ENCODE measurements at regions not wholly inside any gene's neighbourhood (a gene's known extent, or its start where the extent isn't known, plus 50 kb on each side); places are given as distances from the start of the nearest gene placed in this dataset.

DNA sequence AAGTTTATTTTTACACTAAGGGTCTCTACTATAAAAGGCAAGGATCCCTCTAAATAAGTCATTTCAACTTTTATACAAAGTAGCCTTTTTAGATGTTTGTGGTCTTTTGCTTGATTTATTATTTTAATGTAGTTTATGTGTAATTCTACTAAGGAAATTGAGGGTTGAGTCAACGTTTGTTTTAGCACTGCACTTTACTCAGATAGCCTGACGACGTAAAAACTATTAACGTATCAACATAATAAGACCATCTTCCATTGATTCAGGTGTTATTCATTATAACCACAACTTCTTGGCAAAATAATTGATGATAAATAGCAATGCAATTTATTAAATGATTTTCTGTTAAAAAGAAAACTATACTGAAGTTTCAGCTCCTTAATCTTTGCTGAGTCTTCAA, 1103.6 kb upstream of the ACVR2A start:
- Histone ChIP-seq H3K27ac (no peak overlapping the region), H3K27me3 (replicated peaks) (no peaks in the 10 kb centered on the region), H3K4me3 (ENCODE audit: low read depth, low read length) (no peak overlapping the region), H3K36me3 (replicated peaks) (no peaks in the 10 kb centered on the region)
- in situ Hi-C loops (cut with HindIII; ENCODE audit: low pct_ligation_motif_present, low sequenced_read_pairs) = no loop called here
- no peak for DNase-seq
- TF ChIP-seq CTCF (IDR thresholded peaks at IDR 0.05; ENCODE audit: low read depth, low read length, missing control alignments) = no peak

- in situ Hi-C loops (cut with HindIII; ENCODE audit: low pct_ligation_motif_present, low sequenced_read_pairs) = no loop called here
- Histone ChIP-seq H3K4me3 (ENCODE audit: low read depth, low read length) (no peak overlapping the region), H3K27ac (no peak overlapping the region), H3K36me3 (replicated peaks) (no peaks in the 10 kb centered on the region), H3K27me3 (replicated peaks) (no peaks in the 10 kb centered on the region)
- DNase-seq = no peak
- TF ChIP-seq CTCF (IDR thresholded peaks at IDR 0.05; ENCODE audit: low read depth, low read length, missing control alignments) = no peak
Measured at GRCh38 chr2:146734821-146735190, 1110.0 kb upstream of the ACVR2A start.

DNA sequence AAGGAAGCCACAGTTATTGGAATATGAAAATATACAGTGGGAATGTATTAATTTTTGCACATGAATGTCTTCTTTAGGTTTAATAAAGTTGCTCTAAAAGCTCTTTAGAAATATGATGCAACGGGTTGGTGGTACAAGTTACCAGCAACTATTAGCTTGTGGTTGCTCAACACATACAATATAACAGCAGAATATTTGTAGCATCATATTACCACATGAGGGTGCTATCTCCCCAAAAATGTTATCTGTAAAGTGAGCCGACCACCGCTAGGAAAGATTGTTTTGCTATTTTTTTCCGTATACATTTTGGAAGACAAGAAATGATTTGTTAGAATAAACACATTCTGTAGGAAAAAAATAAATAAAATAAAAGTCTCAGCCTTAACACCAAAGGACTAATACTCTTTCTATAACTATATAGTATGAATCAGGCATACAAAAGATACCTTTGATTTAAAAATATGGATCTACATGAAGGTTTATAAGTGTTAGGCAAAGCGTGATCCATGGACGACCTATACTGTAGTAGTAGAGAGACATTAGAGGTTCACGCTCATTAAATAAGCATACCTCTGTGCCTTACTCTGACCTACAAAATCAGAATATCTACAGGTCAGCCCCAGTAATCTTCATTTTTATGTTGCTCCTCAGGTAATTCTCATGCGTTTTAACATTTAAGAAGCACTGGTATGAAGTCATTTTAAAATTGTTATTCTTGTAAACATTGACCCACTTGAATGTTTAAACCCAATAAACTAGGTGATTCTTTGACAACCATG, 1110.6 kb upstream of the ACVR2A start:
- peak; percentile 51 for TF ChIP-seq CTCF (IDR thresholded peaks at IDR 0.05; ENCODE audit: low read depth, low read length, missing control alignments)
- H3K36me3 ChIP-seq (replicated peaks) = no peaks in the 10 kb centered on the region
- DNase-seq = peak; percentile 47
- no peaks in the 10 kb centered on the region for H3K27me3 ChIP-seq (replicated peaks)
- no peak overlapping the region for H3K27ac ChIP-seq
- no peak overlapping the region for H3K4me3 ChIP-seq (ENCODE audit: low read depth, low read length)
- in situ Hi-C loops (cut with HindIII; ENCODE audit: low pct_ligation_motif_present, low sequenced_read_pairs) = no loop called here

DNA sequence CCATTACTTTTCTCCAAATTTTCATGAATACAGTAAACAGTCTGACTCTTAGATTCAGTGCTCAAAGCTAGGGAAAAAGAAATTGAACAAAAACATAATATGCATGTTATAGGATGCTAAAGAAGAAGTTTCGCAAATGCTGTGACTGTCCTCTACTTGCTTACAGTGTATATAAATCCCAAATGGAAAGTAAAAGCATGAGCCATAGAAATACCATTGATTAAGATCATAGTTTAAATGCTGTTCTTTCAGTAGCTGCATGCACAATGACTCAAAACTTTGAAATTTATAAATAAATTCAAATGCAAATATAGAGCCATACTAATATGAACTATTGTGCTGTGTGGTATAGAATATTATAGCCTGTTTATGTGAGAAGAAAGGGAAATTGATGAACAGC, 1113.9 kb upstream of the ACVR2A start:
- Histone ChIP-seq H3K4me3 (ENCODE audit: low read depth, low read length) (no peak overlapping the region), H3K27ac (no peak overlapping the region), H3K27me3 (replicated peaks) (no peaks in the 10 kb centered on the region), H3K36me3 (replicated peaks) (no peaks in the 10 kb centered on the region)
- no peak for TF ChIP-seq CTCF (IDR thresholded peaks at IDR 0.05; ENCODE audit: low read depth, low read length, missing control alignments)
- in situ Hi-C loops (cut with HindIII; ENCODE audit: low pct_ligation_motif_present, low sequenced_read_pairs) = no loop called here
- no peak for DNase-seq

DNA sequence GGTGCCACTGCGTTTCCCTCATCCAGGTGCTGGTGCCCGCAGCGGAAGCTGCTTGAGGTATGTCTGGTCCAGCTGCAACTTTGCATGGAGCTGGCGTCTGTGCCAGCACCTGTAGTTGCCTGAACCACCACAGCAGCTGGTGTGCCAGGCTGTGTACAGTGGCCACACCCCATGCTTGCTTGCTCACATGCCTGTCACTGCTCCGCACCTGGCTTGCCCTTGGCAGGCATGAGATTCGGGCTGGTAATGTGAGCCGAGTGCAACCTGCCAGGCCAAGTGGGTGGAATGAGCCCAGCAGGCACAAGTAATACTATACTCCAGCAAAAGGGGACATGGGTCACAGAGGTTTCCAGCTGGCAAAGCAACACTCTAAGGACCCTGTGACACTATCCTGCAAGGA, 1123.3 kb upstream of the ACVR2A start:
- no peak overlapping the region for H3K4me3 ChIP-seq (ENCODE audit: low read depth, low read length)
- H3K27ac ChIP-seq = no peak overlapping the region
- TF ChIP-seq CTCF (IDR thresholded peaks at IDR 0.05; ENCODE audit: low read depth, low read length, missing control alignments) = no peak
- in situ Hi-C loops (cut with HindIII; ENCODE audit: low pct_ligation_motif_present, low sequenced_read_pairs) = no loop called here
- no peak for DNase-seq
- H3K27me3 ChIP-seq (replicated peaks) = no peaks in the 10 kb centered on the region
- no peaks in the 10 kb centered on the region for H3K36me3 ChIP-seq (replicated peaks)

DNA sequence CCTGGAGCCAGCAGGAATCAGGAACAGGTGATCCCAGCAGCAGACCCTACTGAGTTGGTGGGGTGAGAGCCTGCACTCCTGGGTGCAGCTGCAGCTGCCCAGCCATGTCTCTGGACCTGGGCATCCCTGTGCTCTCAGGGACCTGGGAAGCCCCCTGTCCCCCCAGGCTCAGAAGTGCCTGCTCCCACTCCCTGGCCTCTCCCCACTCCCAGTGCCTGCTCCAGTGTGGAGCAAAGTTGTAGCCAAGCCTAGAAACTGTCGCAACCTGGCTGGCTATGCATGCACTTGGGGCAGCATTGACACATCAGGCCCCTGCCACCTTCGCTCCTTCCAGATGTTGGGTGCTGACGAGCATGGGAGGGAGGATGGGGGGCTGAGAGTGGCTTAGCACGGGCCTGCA, 1124.7 kb upstream of the ACVR2A start:
- Histone ChIP-seq H3K4me3 (ENCODE audit: low read depth, low read length) (no peak overlapping the region), H3K36me3 (replicated peaks) (no peaks in the 10 kb centered on the region), H3K27me3 (replicated peaks) (no peaks in the 10 kb centered on the region), H3K27ac (no peak overlapping the region)
- in situ Hi-C loops (cut with HindIII; ENCODE audit: low pct_ligation_motif_present, low sequenced_read_pairs) = no loop called here
- DNase-seq = no peak
- TF ChIP-seq CTCF (IDR thresholded peaks at IDR 0.05; ENCODE audit: low read depth, low read length, missing control alignments) = no peak
